Heart left ventricle (tissue), 13 donors: ENCODE measurements at regions not wholly inside any gene's neighbourhood (a gene's known extent, or its start where the extent isn't known, plus 50 kb on each side); places are given as distances from the start of the nearest gene placed in this dataset.
"Not testable (repeated sequence)": the region's sequence is repeated elsewhere in the genome, so short reads cannot be mapped to it uniquely, and the experiment has no call there.

Experiments
- POLR2A ChIP-seq, 2 donors: fragments of 450-650 bp; IDR thresholded peaks; one replicate each; pipeline ENCODE4 v1.6.1; 2017; ENCODE audit warnings: antibody characterized with exemption in 2 of 2, mild to moderate bottlenecking in 2 of 2, moderate library complexity in 2 of 2
- TF ChIP-seq, protein P1 (sequence below), 12 donors: fragments of 200-600 bp; sonication (generic) in 4 of 12; IDR thresholded peaks; one replicate each; pipeline versions ENCODE4 v1.5.0 to v1.8.0; 2018 to 2022; ENCODE audit warnings: antibody characterized with exemption in 12 of 12, mild to moderate bottlenecking in 5 of 12
- donor health status: ischemic (EF 13 %, LVEDD 7.1; RV severe dilation, severe dysfunction).
- donor health status: DM: no; HTN: yes; CAD: no.
- donor health status: DM: no; HTN: no; CAD: no.
- donor health status: ischemic (EF 25% LVEDD 6.9; RV normal size, moderate dysfunction).
- donor health status: ischemic (EF 25% LVEDD 5.7; RV mildly dilated, moderate dysfunction).
- donor health status: ischemic (EF 35%, LVEDD 5.7; RV mildly dilated, moderate dysfunction).
- donor health status: nonischemic (EF 11% LVEDD 7.7; RV severe dilation, severe dysfunction).
- donor health status: DM: yes; HTN: yes; CAD: no.
- donor health status: PGD.
- donor health status: ischemic (EF 29% LVEDD 5.4; RV normal size, mild dysfunction).
- donor health status: nonischemic (EF 23%, LVEDD 6.1; RV moderate dilation, normal function).

DNA sequence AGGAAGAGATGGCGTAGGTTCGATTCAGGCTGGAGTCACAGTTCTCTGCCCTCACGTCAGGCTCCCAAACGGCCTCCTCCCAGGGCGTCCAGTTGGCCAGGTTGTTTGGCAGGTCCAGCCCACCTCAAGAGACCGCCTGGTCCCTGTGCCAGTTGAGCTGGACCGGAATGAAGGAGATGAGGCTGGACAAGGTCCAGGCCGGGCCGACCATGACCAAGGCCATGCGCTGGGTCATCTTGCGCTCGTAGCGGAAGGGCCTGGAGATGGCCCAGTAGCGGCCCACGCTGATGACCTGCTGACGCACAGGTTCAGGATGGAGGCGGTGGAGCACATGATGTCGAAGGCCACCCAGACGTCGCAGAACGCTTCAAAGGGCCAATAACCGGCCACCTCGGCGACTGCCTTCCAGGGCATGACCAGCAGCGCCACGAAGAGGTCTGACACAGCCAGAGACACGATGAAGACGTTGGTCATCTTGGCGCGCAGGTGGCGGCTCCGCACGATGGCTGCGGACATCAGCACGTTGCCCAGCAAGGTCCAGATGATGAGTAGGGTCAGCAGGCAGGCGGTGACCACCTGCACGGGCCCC is 919.5 kb downstream of the RPIA start:
- TF ChIP-seq, protein P1, sequence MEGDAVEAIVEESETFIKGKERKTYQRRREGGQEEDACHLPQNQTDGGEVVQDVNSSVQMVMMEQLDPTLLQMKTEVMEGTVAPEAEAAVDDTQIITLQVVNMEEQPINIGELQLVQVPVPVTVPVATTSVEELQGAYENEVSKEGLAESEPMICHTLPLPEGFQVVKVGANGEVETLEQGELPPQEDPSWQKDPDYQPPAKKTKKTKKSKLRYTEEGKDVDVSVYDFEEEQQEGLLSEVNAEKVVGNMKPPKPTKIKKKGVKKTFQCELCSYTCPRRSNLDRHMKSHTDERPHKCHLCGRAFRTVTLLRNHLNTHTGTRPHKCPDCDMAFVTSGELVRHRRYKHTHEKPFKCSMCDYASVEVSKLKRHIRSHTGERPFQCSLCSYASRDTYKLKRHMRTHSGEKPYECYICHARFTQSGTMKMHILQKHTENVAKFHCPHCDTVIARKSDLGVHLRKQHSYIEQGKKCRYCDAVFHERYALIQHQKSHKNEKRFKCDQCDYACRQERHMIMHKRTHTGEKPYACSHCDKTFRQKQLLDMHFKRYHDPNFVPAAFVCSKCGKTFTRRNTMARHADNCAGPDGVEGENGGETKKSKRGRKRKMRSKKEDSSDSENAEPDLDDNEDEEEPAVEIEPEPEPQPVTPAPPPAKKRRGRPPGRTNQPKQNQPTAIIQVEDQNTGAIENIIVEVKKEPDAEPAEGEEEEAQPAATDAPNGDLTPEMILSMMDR (IDR thresholded peaks at IDR 0.05), result not testable (repeated sequence)
- TF ChIP-seq POLR2A (IDR thresholded peaks at IDR 0.05), result not testable (repeated sequence)
